ENCODE measurements at regions not wholly inside any gene's neighbourhood (a gene's known extent, or its start where the extent isn't known, plus 50 kb on each side); places are given as distances from the start of the nearest gene placed in this dataset.

GRCh38 chr4:3655485-3655884 is 110.7 kb upstream of the ADRA2C start:
- TF ChIP-seq CTCF (IDR thresholded peaks at IDR 0.05; ENCODE audit: insufficient read depth, missing control alignments): no peak
- FAIRE-seq (no peak), DNase-seq (ENCODE audit: insufficient read length, low spot score) (peak; percentile 60)

GRCh38 chr4:3654036-3654807 is 112.0 kb upstream of the ADRA2C start:
- TF ChIP-seq CTCF (IDR thresholded peaks at IDR 0.05; ENCODE audit: insufficient read depth, missing control alignments): no peak
- FAIRE-seq: no peak

GRCh38 chr4:3652586-3652985 is 113.6 kb upstream of the ADRA2C start:
- no peak for DNase-seq (ENCODE audit: insufficient read length, low spot score)
- FAIRE-seq: no peak
- TF ChIP-seq CTCF (IDR thresholded peaks at IDR 0.05; ENCODE audit: insufficient read depth, missing control alignments): no peak

More at GRCh38 chr4:3654036-3654807, 112.0 kb upstream of the ADRA2C start:
- DNase-seq (ENCODE audit: insufficient read length, low spot score): no peak

GRCh38 chr4:3651267-3651845 is 114.8 kb upstream of the ADRA2C start:
- no peak for DNase-seq (ENCODE audit: insufficient read length, low spot score)
- no peak for TF ChIP-seq CTCF (IDR thresholded peaks at IDR 0.05; ENCODE audit: insufficient read depth, missing control alignments)
- no peak for FAIRE-seq

GRCh38 chr4:3649491-3649890 is 116.7 kb upstream of the ADRA2C start:
- DNase-seq (ENCODE audit: insufficient read length, low spot score): no peak
- FAIRE-seq: no peak

GRCh38 chr4:3648731-3649130 is 116.5 kb upstream of the LRPAP1 start:
- no peak for TF ChIP-seq CTCF (IDR thresholded peaks at IDR 0.05; ENCODE audit: insufficient read depth, missing control alignments)
- FAIRE-seq: no peak
- DNase-seq (ENCODE audit: insufficient read length, low spot score): no peak

More at GRCh38 chr4:3649491-3649890, 116.7 kb upstream of the ADRA2C start:
- no peak for TF ChIP-seq CTCF (IDR thresholded peaks at IDR 0.05; ENCODE audit: insufficient read depth, missing control alignments)

- DNase-seq (ENCODE audit: insufficient read length, low spot score) (no peak), FAIRE-seq (no peak)
- TF ChIP-seq CTCF (IDR thresholded peaks at IDR 0.05; ENCODE audit: insufficient read depth, missing control alignments): no peak
Measured at GRCh38 chr4:3648195-3648594, 116.0 kb upstream of the LRPAP1 start.

Measured in D721Med (cell line).